ENCODE measurements at regions not wholly inside any gene's neighbourhood (a gene's known extent, or its start where the extent isn't known, plus 50 kb on each side); places are given as distances from the start of the nearest gene placed in this dataset.

DNA sequence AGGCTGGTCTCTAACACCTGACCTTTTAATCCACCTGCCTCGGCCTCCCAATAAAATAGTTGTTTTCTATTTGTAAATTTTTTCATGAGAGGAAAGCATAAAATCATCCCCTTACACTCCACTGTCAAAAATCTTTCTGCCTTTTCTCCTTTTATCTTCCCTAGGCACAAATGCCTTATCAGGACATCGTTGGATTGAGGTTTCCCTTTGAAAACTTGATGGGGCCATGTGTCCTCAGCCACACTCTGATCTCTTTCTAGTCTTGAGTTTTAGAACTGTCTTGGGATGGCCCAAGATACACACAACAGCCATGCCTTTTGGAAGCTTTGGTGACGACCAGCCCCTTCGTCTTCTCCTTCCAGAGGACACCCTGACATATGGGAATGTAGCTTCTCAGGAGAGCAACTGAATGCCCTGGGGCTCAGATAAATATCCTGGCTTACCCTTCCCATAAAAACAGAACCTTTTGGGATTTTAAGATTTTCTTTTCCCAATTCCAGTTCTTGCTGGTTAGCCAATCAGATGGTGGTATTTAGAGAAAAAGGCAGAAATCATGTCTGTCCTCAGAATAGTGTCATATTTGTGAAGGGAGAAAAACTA, 112.4 kb downstream of the ZNF429 start:
- TF ChIP-seq, protein P1, sequence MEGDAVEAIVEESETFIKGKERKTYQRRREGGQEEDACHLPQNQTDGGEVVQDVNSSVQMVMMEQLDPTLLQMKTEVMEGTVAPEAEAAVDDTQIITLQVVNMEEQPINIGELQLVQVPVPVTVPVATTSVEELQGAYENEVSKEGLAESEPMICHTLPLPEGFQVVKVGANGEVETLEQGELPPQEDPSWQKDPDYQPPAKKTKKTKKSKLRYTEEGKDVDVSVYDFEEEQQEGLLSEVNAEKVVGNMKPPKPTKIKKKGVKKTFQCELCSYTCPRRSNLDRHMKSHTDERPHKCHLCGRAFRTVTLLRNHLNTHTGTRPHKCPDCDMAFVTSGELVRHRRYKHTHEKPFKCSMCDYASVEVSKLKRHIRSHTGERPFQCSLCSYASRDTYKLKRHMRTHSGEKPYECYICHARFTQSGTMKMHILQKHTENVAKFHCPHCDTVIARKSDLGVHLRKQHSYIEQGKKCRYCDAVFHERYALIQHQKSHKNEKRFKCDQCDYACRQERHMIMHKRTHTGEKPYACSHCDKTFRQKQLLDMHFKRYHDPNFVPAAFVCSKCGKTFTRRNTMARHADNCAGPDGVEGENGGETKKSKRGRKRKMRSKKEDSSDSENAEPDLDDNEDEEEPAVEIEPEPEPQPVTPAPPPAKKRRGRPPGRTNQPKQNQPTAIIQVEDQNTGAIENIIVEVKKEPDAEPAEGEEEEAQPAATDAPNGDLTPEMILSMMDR (conservative IDR thresholded peaks at IDR 0.05 in 1 of 2, IDR thresholded peaks at IDR 0.05 in 1 of 2; ENCODE audit: extremely low read depth in 1 of 2, insufficient read depth in 1 of 2, low read depth in 1 of 2, low read length in 2 of 2) = no peak
- no peak for TF ChIP-seq EZH2 (IDR thresholded peaks at IDR 0.05; ENCODE audit: borderline replicate concordance, low read length)
